ENCODE measurements at regions not wholly inside any gene's neighbourhood (a gene's known extent, or its start where the extent isn't known, plus 50 kb on each side); places are given as distances from the start of the nearest gene placed in this dataset.
"Not testable (repeated sequence)": the region's sequence is repeated elsewhere in the genome, so short reads cannot be mapped to it uniquely, and the experiment has no call there.

DNA sequence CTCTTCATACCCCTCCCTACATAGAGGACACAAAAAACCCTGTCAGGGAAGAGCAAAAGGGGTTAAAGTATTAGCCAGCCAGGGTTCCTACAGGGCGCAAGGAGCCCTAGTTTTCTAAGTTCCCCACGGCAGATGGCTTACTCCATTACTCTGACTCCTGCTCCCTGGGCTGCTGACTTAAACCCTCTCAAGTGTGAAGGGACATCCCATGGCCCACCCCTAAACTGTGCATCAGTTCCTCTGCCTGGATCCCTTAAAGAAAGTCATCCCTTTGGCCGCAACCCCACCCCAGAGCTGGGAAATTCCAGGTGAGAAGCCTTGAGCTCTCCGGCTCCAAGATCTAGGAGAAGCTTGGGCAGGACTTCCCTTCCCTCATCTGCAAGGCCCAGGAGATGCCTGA lies 236.0 kb downstream of the TOMM20 start:
- H3K27ac ChIP-seq (ENCODE audit: low read length) = no peak overlapping the region
- peaks cover 5% of the 10 kb centered on the region for H3K4me1 ChIP-seq (ENCODE audit: control insufficient read depth, insufficient read depth, low read length)
- WGBS = 79% methylated on average over 4 of the region's 4 CpGs
- no peaks in the 10 kb centered on the region for H3K9me3 ChIP-seq (ENCODE audit: control insufficient read depth, low read length)
- intact Hi-C loops (cut with DNase I) = no loop called here
- no peaks in the 10 kb centered on the region for H3K27me3 ChIP-seq (ENCODE audit: control insufficient read depth, insufficient read depth)
- no peak for ATAC-seq
- no peak for DNase-seq
- H3K4me3 ChIP-seq (ENCODE audit: low read length) = no peak overlapping the region

DNA sequence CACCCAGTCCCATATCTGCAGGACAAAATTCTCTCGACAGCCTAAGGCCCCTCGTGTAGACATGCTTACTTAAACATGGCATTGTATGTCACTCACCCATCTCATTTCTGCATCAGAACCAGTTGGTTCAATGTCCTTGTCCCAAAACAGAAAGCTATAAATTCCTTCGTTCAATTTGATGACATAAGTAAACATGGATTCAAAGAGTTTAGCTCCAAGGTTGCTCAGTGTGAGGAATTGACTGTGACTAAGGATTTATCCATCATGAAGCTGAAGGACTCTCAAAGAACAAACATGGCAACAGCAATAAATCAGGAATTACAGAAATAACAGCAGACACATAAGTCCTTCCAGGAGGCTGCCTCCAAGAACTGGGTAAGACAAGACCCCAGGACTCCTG lies 237.2 kb downstream of the TOMM20 start:
- peaks cover 4% of the 10 kb centered on the region for H3K4me1 ChIP-seq (ENCODE audit: control insufficient read depth, insufficient read depth, low read length)

DNA sequence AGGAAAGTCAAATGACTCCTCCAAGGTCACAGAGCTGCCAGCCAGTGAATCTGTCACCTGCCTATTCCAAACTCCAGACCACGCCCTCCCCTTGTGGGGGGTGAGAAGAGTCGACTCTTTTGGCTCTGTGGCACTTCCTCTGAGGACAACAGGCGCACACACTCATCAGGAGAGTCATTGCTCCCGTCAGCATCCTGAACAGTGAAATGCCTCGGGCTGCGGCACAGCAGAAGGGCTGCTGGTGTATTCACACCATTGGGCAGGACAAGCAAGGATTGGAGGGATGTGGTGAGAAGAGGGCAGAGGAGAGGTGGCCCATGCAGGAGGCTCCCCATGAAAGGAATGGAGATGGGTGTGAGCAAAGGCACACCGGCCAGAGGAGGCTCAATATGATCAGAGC lies 239.0 kb downstream of the TOMM20 start:
- Histone ChIP-seq H3K4me1 (ENCODE audit: control insufficient read depth, insufficient read depth, low read length) (peaks cover 10% of the 10 kb centered on the region), H3K27ac (ENCODE audit: low read length) (peak overlapping the region; percentile 61), H3K9me3 (ENCODE audit: control insufficient read depth, low read length) (no peaks in the 10 kb centered on the region), H3K27me3 (ENCODE audit: control insufficient read depth, insufficient read depth) (no peaks in the 10 kb centered on the region), H3K4me3 (ENCODE audit: low read length) (no peak overlapping the region)
- ATAC-seq (peak in 1 of 2 donors; percentile 2), DNase-seq (no peak)
- 64% methylated on average over 7 of the region's 7 CpGs for WGBS
- intact Hi-C loops (cut with DNase I) = loop anchor here in 1 of 4 donors (10.0 kb wide), 2 partner anchors 185 to 275 kb away; partner anchors contain the start of gene IRF2BP2

More for the DNA sequence above, 237.2 kb downstream of the TOMM20 start:
- 95% methylated on average over 3 of the region's 3 CpGs for WGBS
- intact Hi-C loops (cut with DNase I) = no loop called here
- no peak for ATAC-seq
- Histone ChIP-seq H3K9me3 (ENCODE audit: control insufficient read depth, low read length) (no peaks in the 10 kb centered on the region), H3K27ac (ENCODE audit: low read length) (no peak overlapping the region), H3K4me3 (ENCODE audit: low read length) (no peak overlapping the region), H3K27me3 (ENCODE audit: control insufficient read depth, insufficient read depth) (no peaks in the 10 kb centered on the region)
- no peak for DNase-seq

- not testable (repeated sequence) for ATAC-seq; DNase-seq; H3K27me3 ChIP-seq (ENCODE audit: control insufficient read depth, insufficient read depth); H3K9me3 ChIP-seq (ENCODE audit: control insufficient read depth, low read length); H3K4me3 ChIP-seq (ENCODE audit: low read length)
- peak overlapping the region; percentile 97 for H3K27ac ChIP-seq (ENCODE audit: low read length)
- intact Hi-C loops (cut with DNase I) = loop anchor here in 1 of 4 donors (10.0 kb wide), 2 partner anchors 187 to 273 kb away; partner anchors contain the start of gene IRF2BP2
- 86% methylated on average over 5 of the region's 5 CpGs for WGBS
- peaks cover 11% of the 10 kb centered on the region for H3K4me1 ChIP-seq (ENCODE audit: control insufficient read depth, insufficient read depth, low read length)
Observed at GRCh38 chr1:234888247-234888646, 240.4 kb downstream of the TOMM20 start.

GRCh38 chr1:234887016-234887900 lies 241.4 kb downstream of the TOMM20 start:
- peak; percentile 57 to 83 (median 71) for DNase-seq
- peaks cover 10% of the 10 kb centered on the region for H3K4me1 ChIP-seq (ENCODE audit: control insufficient read depth, insufficient read depth, low read length)
- no peaks in the 10 kb centered on the region for H3K27me3 ChIP-seq (ENCODE audit: control insufficient read depth, insufficient read depth)
- H3K27ac ChIP-seq (ENCODE audit: low read length) = peak overlapping the region; percentile 97
- intact Hi-C loops (cut with DNase I) = loop anchor here in 1 of 4 donors (10.0 kb wide), 2 partner anchors 188 to 272 kb away; partner anchors contain the start of gene IRF2BP2
- H3K9me3 ChIP-seq (ENCODE audit: control insufficient read depth, low read length) = no peaks in the 10 kb centered on the region
- 61% methylated on average over 13 of the region's 13 CpGs for WGBS
- ATAC-seq = peak; percentile 76
- H3K4me3 ChIP-seq (ENCODE audit: low read length) = no peak overlapping the region

GRCh38 chr1:234886081-234886984 lies 242.3 kb downstream of the TOMM20 start:
- H3K4me1 ChIP-seq (ENCODE audit: control insufficient read depth, insufficient read depth, low read length) = peaks cover 10% of the 10 kb centered on the region
- no peaks in the 10 kb centered on the region for H3K27me3 ChIP-seq (ENCODE audit: control insufficient read depth, insufficient read depth)
- 49% methylated on average over 15 of the region's 15 CpGs for WGBS
- H3K9me3 ChIP-seq (ENCODE audit: control insufficient read depth, low read length) = no peaks in the 10 kb centered on the region
- intact Hi-C loops (cut with DNase I) = loop anchor here in 1 of 4 donors (10.0 kb wide), 2 partner anchors 188 to 272 kb away; partner anchors contain the start of gene IRF2BP2
- ATAC-seq (peak; percentile 67 to 78), DNase-seq (peak in 1 of 3 donors; percentile 67)
- H3K27ac ChIP-seq (ENCODE audit: low read length) = peak overlapping the region; percentile 97
- H3K4me3 ChIP-seq (ENCODE audit: low read length) = no peak overlapping the region

DNA sequence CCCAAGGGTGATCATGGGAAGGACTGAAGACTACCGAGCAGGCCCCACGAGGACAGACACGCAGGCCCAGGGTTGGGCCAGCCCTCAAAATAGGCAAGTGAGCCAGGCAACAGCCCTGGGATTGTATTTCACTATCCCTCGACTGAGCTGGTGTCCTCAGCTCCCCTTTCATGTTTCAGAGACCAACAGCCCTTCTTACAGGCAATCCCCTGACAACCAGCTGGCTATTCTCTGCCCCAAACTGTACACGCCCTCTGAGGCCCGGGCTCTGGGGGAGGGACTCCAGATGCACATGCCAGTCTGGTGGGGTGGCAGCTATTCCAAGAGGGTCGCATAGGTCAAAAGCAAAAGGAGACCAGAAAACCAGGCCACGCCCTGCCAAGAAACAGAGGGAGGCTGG lies 243.0 kb downstream of the TOMM20 start:
- Histone ChIP-seq H3K4me1 (ENCODE audit: control insufficient read depth, insufficient read depth, low read length) (peaks cover 10% of the 10 kb centered on the region), H3K9me3 (ENCODE audit: control insufficient read depth, low read length) (no peaks in the 10 kb centered on the region), H3K27me3 (ENCODE audit: control insufficient read depth, insufficient read depth) (no peaks in the 10 kb centered on the region), H3K27ac (ENCODE audit: low read length) (peak overlapping the region; percentile 95), H3K4me3 (ENCODE audit: low read length) (no peak overlapping the region)
- DNase-seq (peak; percentile 34 to 73 (median 71)), ATAC-seq (peak; percentile 59 to 74)
- intact Hi-C loops (cut with DNase I) = loop anchor here in 1 of 4 donors (10.0 kb wide), 2 partner anchors 189 to 271 kb away; partner anchors contain the start of gene IRF2BP2
- WGBS = 50% methylated on average over 8 of the region's 8 CpGs

- Histone ChIP-seq H3K4me3 (ENCODE audit: low read length) (no peak overlapping the region), H3K4me1 (ENCODE audit: control insufficient read depth, insufficient read depth, low read length) (peaks cover 11% of the 10 kb centered on the region), H3K27me3 (ENCODE audit: control insufficient read depth, insufficient read depth) (no peaks in the 10 kb centered on the region), H3K27ac (ENCODE audit: low read length) (peak overlapping the region; percentile 95), H3K9me3 (ENCODE audit: control insufficient read depth, low read length) (no peaks in the 10 kb centered on the region)
- DNase-seq (no peak), ATAC-seq (no peak)
- intact Hi-C loops (cut with DNase I) = loop anchor here in 1 of 4 donors (10.0 kb wide), 2 partner anchors 190 to 270 kb away; partner anchors contain the start of gene IRF2BP2
Observed at GRCh38 chr1:234884701-234885100, 243.9 kb downstream of the TOMM20 start.

- DNase-seq = no peak
- H3K4me1 ChIP-seq (ENCODE audit: control insufficient read depth, insufficient read depth, low read length) = peaks cover 14% of the 10 kb centered on the region
- H3K27me3 ChIP-seq (ENCODE audit: control insufficient read depth, insufficient read depth) = no peaks in the 10 kb centered on the region
- intact Hi-C loops (cut with DNase I) = loop anchor here in 1 of 4 donors (10.0 kb wide), 2 partner anchors 191 to 269 kb away; partner anchors contain the start of gene IRF2BP2
- no peak overlapping the region for H3K27ac ChIP-seq (ENCODE audit: low read length)
- WGBS = 97% methylated on average over 6 of the region's 6 CpGs
- H3K4me3 ChIP-seq (ENCODE audit: low read length) = no peak overlapping the region
- ATAC-seq = no peak
- no peaks in the 10 kb centered on the region for H3K9me3 ChIP-seq (ENCODE audit: control insufficient read depth, low read length)
Observed at GRCh38 chr1:234884006-234884405, 244.6 kb downstream of the TOMM20 start.

GRCh38 chr1:234882898-234883297 lies 245.7 kb downstream of the TOMM20 start:
- intact Hi-C loops (cut with DNase I) = loop anchor here in 1 of 4 donors (10.0 kb wide), 2 partner anchors 192 to 268 kb away; partner anchors contain the start of gene IRF2BP2
- peaks cover 14% of the 10 kb centered on the region for H3K4me1 ChIP-seq (ENCODE audit: control insufficient read depth, insufficient read depth, low read length)
- ATAC-seq (no peak), DNase-seq (no peak)
- no peaks in the 10 kb centered on the region for H3K9me3 ChIP-seq (ENCODE audit: control insufficient read depth, low read length)
- no peak overlapping the region for H3K27ac ChIP-seq (ENCODE audit: low read length)
- no peaks in the 10 kb centered on the region for H3K27me3 ChIP-seq (ENCODE audit: control insufficient read depth, insufficient read depth)
- no peak overlapping the region for H3K4me3 ChIP-seq (ENCODE audit: low read length)
- WGBS = 97% methylated on average over 6 of the region's 6 CpGs

Measured in right cardiac atrium (tissue), 5 donors.